Astrocyte of the spinal cord (primary cell): ENCODE measurements at regions not wholly inside any gene's neighbourhood (a gene's known extent, or its start where the extent isn't known, plus 50 kb on each side); places are given as distances from the start of the nearest gene placed in this dataset.

Experiments
- DNase-seq: peaks from one replicate; pipeline ENCODE4 v3.0.0; 2011; ENCODE audit warnings: low read depth, low spot score
- H3K4me3 ChIP-seq: 2 replicates; pipeline ENCODE4 v1.5.1; 2011; ENCODE audit warnings: low read depth, mild to moderate bottlenecking, low read length, moderate library complexity
- in situ Hi-C: cut with HindIII; loops from 2 replicates; pipeline ENCODE4 v1.10.0; 2017; ENCODE audit warnings: low sequenced_read_pairs
- TF ChIP-seq, protein P1 (sequence below): IDR thresholded peaks from 2 replicates; pipeline ENCODE4 v1.5.1; 2012; ENCODE audit warnings: low read depth, mild to moderate bottlenecking, low read length, inconsistent platforms

DNA sequence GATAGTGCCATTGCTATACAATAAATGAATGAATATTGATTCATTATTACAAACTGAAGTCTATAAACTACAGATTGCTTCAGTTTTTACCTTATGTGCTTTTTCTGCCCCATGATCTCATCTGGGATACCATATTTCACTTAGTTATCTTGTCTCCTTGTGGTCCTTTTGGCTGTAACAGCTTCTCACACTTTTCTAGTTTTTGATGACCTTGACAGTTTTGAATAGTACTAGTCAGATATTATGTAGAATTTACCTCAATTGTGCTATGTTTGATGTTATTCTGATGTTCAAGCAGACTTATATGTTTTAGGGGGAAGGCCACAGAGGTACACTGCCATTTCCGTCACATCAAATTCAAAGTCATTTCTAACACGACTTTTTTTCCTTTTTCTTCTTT, 2364.3 kb upstream of the ACO1 start:
- no peak for DNase-seq
- in situ Hi-C loops, result no loop called here
- TF ChIP-seq, protein P1, sequence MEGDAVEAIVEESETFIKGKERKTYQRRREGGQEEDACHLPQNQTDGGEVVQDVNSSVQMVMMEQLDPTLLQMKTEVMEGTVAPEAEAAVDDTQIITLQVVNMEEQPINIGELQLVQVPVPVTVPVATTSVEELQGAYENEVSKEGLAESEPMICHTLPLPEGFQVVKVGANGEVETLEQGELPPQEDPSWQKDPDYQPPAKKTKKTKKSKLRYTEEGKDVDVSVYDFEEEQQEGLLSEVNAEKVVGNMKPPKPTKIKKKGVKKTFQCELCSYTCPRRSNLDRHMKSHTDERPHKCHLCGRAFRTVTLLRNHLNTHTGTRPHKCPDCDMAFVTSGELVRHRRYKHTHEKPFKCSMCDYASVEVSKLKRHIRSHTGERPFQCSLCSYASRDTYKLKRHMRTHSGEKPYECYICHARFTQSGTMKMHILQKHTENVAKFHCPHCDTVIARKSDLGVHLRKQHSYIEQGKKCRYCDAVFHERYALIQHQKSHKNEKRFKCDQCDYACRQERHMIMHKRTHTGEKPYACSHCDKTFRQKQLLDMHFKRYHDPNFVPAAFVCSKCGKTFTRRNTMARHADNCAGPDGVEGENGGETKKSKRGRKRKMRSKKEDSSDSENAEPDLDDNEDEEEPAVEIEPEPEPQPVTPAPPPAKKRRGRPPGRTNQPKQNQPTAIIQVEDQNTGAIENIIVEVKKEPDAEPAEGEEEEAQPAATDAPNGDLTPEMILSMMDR, result no peak
- H3K4me3 ChIP-seq, result no peak overlapping the region

DNA sequence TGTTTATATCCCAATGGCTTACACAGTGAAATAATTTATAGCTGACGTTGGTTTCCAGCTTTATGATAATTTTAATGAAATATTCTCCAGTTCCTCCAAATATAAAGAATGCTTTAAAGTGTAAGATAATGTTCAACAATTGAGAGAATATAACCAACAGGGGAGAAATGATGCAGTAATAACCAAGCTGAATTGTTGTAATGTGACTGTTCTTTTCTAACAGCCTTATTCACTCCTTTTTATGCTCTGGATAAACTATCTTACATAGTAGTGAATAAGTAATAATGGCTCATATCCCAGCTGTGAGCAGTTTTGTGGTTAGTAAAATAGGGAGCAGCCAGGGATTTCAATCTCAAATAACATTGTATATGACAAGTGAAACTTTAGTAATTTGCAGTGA, 2348.7 kb upstream of the ACO1 start:
- in situ Hi-C loops, result no loop called here
- no peak overlapping the region for H3K4me3 ChIP-seq
- peak; percentile 10 for DNase-seq
- TF ChIP-seq, protein P1, result no peak

DNA sequence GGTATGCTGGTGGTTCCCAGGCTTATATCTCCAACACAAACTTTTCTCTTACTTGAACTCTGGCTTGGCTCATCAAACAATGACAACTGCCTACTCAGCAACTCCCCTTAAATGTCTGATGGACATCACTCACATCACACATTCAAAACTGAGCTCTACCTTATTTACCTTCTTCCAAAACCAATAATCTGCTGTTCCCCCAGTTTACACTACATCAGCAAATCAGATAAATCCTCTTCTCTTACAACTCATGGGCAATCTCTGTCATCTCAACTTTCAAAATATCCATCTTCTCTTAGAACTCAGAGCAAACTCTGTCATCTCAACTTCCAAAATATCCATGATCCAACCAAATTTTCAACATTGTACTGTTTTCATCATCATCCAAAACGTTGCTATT, 2347.9 kb upstream of the ACO1 start:
- in situ Hi-C loops, result no loop called here
- DNase-seq, result no peak
- H3K4me3 ChIP-seq, result no peak overlapping the region
- TF ChIP-seq, protein P1, result no peak

DNA sequence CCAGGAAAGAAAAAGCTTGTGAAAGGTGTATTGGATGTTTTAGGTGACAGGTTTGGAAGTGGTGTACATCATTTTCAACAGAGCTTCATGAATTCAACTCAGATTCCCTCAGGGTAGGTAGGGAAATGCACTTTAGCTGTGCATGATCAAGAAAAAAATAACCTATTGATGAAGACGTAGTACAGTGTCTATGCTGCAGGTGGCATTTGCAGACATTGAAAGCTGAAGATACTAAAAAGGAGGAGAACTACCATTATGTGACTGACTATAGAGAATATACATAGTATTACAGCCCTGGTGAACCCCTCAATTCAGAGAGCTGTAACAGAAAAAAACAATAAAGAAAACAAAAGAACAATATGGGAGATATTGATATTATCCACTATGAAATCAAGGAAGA, 2344.7 kb upstream of the ACO1 start:
- in situ Hi-C loops, result no loop called here
- DNase-seq, result no peak
- TF ChIP-seq, protein P1, result no peak
- H3K4me3 ChIP-seq, result no peak overlapping the region

DNA sequence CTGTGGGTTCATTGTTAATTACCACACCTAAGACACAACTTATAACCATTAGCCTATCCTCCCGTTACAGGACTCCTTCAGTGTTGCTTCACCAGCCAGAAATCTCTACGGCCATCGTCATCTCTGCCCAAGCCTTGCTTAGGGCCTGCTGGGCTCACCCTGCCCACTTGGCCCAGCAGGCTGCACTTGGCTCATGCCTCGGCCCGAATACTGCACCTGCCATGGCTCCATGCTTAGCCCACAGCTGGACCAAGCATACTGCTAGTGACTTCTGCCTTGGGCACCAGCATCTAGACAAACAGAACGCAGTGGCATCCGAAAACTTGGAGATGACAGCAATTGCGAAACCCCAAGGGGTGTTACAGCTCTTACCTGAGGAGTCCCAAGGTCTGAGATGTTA, 2336.0 kb upstream of the ACO1 start:
- TF ChIP-seq, protein P1, result no peak
- DNase-seq, result no peak
- no peak overlapping the region for H3K4me3 ChIP-seq
- in situ Hi-C loops, result no loop called here

DNA sequence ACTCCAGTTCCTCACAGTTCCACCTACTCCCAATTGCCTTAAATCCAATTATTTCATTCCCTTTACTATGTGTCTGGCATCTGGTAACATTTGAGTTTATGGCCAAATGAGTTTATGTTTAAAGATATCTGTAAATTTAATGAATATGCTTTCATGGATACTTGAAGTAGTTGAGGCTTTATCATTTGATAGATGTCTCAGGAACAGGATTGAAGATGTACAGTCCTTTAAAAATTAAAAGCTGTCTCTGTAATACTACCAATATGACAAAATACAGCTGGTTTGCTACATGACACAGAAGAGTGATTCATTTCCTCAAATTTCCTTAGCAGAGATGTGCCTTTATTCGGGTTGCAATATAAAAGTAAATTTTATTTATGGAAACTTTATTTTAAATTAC, 2326.0 kb upstream of the ACO1 start:
- DNase-seq, result no peak
- in situ Hi-C loops, result no loop called here
- TF ChIP-seq, protein P1, result no peak
- no peak overlapping the region for H3K4me3 ChIP-seq

DNA sequence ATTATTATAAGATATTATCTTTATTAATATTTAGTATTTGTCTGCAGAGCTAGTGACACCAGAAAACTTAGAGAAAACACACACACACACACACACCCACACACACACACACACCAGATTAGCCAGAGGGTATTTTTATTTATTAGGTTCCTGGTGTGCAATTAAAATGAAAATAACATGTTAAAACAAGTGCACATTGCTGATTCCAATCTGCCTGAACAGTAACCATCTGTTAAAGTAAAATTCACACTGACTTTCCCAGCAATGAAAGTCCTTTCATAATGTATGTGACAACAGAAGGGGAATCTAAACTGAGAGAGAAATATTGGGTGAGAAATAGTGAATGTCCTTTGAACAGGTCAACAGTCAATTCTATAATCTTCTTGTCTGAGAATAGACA, 2323.5 kb upstream of the ACO1 start:
- no peak for DNase-seq
- TF ChIP-seq, protein P1, result no peak
- H3K4me3 ChIP-seq, result no peak overlapping the region
- in situ Hi-C loops, result no loop called here
